ENCODE measurements at regions not wholly inside any gene's neighbourhood (a gene's known extent, or its start where the extent isn't known, plus 50 kb on each side); places are given as distances from the start of the nearest gene placed in this dataset.

- TF ChIP-seq KDM4B (CRISPR knock-in tag; IDR thresholded peaks at IDR 0.05) (no peak), GABPA (IDR thresholded peaks at IDR 0.05; ENCODE audit: low read depth, low read length) (no peak), GABPA (CRISPR knock-in tag; IDR thresholded peaks at IDR 0.05; ENCODE audit: low read depth) (no peak), ZSCAN30 (CRISPR knock-in tag; IDR thresholded peaks at IDR 0.05) (no peak), BCL3 (CRISPR knock-in tag; IDR thresholded peaks at IDR 0.05) (no peak), MXI1 (IDR thresholded peaks at IDR 0.05; ENCODE audit: borderline replicate concordance, low read depth, low read length) (no peak), ZBTB10 (CRISPR knock-in tag; IDR thresholded peaks at IDR 0.05; ENCODE audit: borderline replicate concordance) (no peak), TAF1 (CRISPR knock-in tag; IDR thresholded peaks at IDR 0.05) (no peak)
These were observed 543.9 kb upstream of the ADGRL4 start for GRCh38 chr1:79550402-79550801.

All from HepG2 (cell line).